Keratinocyte (primary cell): ENCODE measurements at regions not wholly inside any gene's neighbourhood (a gene's known extent, or its start where the extent isn't known, plus 50 kb on each side); places are given as distances from the start of the nearest gene placed in this dataset.

Source experiments
- DNase-seq: peaks from one replicate; pipeline ENCODE4 v3.0.0-alpha.2; 2011; ENCODE audit warnings: low read depth, missing footprints, low spot score
- FAIRE-seq: peaks from 2 replicates; lab custom pipeline; 2011; peaks lifted over from hg19 to GRCh38; lab: Jason Lieb, UNC
- H2AFZ ChIP-seq: 2 replicates; pipeline ENCODE4 v1.6.0; 2012; ENCODE audit warnings: low read length, control low read depth, inconsistent platforms; ENCODE audit not compliant: control insufficient read depth
- H3K27ac ChIP-seq: 2 replicates; pipeline ENCODE4 v1.5.1; 2011; ENCODE audit warnings: low read length; ENCODE audit not compliant: control insufficient read depth, insufficient read depth
- H3K27me3 ChIP-seq: 3 replicates; pipeline ENCODE4 v1.6.0; 2011; ENCODE audit warnings: low read length; ENCODE audit not compliant: control insufficient read depth, insufficient read depth; ENCODE audit errors: extremely low read depth
- H3K36me3 ChIP-seq, 2 experiments: 2 replicates in 1 of 2; 3 replicates in 1 of 2; pipeline ENCODE4 v1.5.1; 2011; ENCODE audit warnings: low read length in 2 of 2, mild to moderate bottlenecking in 1 of 2; ENCODE audit not compliant: control insufficient read depth in 2 of 2, insufficient read depth in 2 of 2; ENCODE audit errors: extremely low read depth in 1 of 2
- H3K4me1 ChIP-seq: 3 replicates; pipeline ENCODE4 v1.5.1; 2011; ENCODE audit warnings: low read length; ENCODE audit not compliant: control insufficient read depth, insufficient read depth; ENCODE audit errors: extremely low read depth
- H3K4me2 ChIP-seq: 3 replicates; pipeline ENCODE4 v1.6.0; 2011; ENCODE audit warnings: low read depth, low read length; ENCODE audit not compliant: control insufficient read depth, insufficient read depth; ENCODE audit errors: extremely low read depth
- H3K4me3 ChIP-seq, 3 experiments: fragments of 200-600 bp in 1 of 3; sonication (generic) in 1 of 3; 2 replicates in 2 of 3; 3 replicates in 1 of 3; pipeline ENCODE4 v1.5.1; 2011 to 2016; ENCODE audit warnings: low read length in 3 of 3, mild to moderate bottlenecking in 3 of 3, control low read depth in 2 of 3, inconsistent platforms in 1 of 3, low read depth in 1 of 3, mixed read lengths in 1 of 3, mixed run types in 1 of 3, moderate library complexity in 1 of 3; ENCODE audit not compliant: control insufficient read depth in 2 of 3, insufficient read depth in 2 of 3; ENCODE audit errors: extremely low read depth in 1 of 3
- H3K79me2 ChIP-seq: 2 replicates; pipeline ENCODE4 v1.6.0; 2012; ENCODE audit warnings: low read length; ENCODE audit not compliant: control insufficient read depth, insufficient read depth
- H3K9ac ChIP-seq: 3 replicates; pipeline ENCODE4 v1.6.0; 2011; ENCODE audit warnings: low read length; ENCODE audit not compliant: control insufficient read depth, insufficient read depth; ENCODE audit errors: extremely low read depth
- H3K9me1 ChIP-seq: 3 replicates; pipeline ENCODE4 v1.6.0; 2011; ENCODE audit warnings: low read length; ENCODE audit not compliant: control insufficient read depth, insufficient read depth; ENCODE audit errors: extremely low read depth
- H3K9me3 ChIP-seq: 2 replicates; pipeline ENCODE4 v1.5.1; 2012; ENCODE audit warnings: low read depth, low read length; ENCODE audit not compliant: control insufficient read depth
- H4K20me1 ChIP-seq: 3 replicates; pipeline ENCODE4 v1.6.0; 2011; ENCODE audit warnings: low read length; ENCODE audit not compliant: control insufficient read depth, insufficient read depth; ENCODE audit errors: extremely low read depth
- CTCF ChIP-seq, 3 experiments: IDR thresholded peaks in 1 of 3; conservative IDR thresholded peaks in 1 of 3; optimal IDR thresholded peaks in 1 of 3; 2 replicates in 2 of 3; 3 replicates in 1 of 3; pipeline versions ENCODE3 to v1.5.1; 2011; ENCODE audit warnings: low read length in 3 of 3, mild to moderate bottlenecking in 3 of 3, moderate library complexity in 2 of 3, control low read depth in 1 of 3, inconsistent platforms in 1 of 3; ENCODE audit not compliant: insufficient read depth in 2 of 3; ENCODE audit errors: extremely low read depth in 1 of 3
- EZH2 ChIP-seq: IDR thresholded peaks from one replicate; pipeline ENCODE4 v1.6.1; 2012; ENCODE audit warnings: inconsistent platforms, mild to moderate bottlenecking, low read length, moderate library complexity
- dilution Hi-C: fragments of 300-500 bp; cut with MboI; formaldehyde crosslinking; loops from one replicate; pipeline ENCODE4 v1.7.0; 2020; ENCODE audit warnings: low sequenced_read_pairs; ENCODE audit not compliant: extremely low pct_ligation_motif_present

GRCh38 chr4:104826171-104826570, 320.5 kb upstream of the TET2 start:
- TF ChIP-seq EZH2 (no peak), CTCF (optimal IDR thresholded peaks at IDR 0.05 in 1 of 3, IDR thresholded peaks at IDR 0.05 in 1 of 3, conservative IDR thresholded peaks at IDR 0.05 in 1 of 3; ENCODE audit: extremely low read depth in 1 of 3, insufficient read depth in 2 of 3, low read length in 3 of 3) (no peak)
- dilution Hi-C loops: no loop called here
- Histone ChIP-seq H3K79me2 (no peaks in the 10 kb centered on the region), H3K36me3 (no peaks in the 10 kb centered on the region), H4K20me1 (no peaks in the 10 kb centered on the region), H2AFZ (no peak overlapping the region), H3K27ac (no peak overlapping the region), H3K27me3 (no peaks in the 10 kb centered on the region), H3K9me3 (no peaks in the 10 kb centered on the region), H3K9me1 (no peaks in the 10 kb centered on the region), H3K4me3 (no peak overlapping the region), H3K4me2 (no peak overlapping the region), H3K4me1 (no peaks in the 10 kb centered on the region), H3K9ac (no peak overlapping the region)
- FAIRE-seq (no peak), DNase-seq (no peak)

- Histone ChIP-seq H3K79me2 (no peaks in the 10 kb centered on the region), H3K27ac (no peak overlapping the region), H3K9me1 (no peaks in the 10 kb centered on the region), H3K4me1 (no peaks in the 10 kb centered on the region), H3K27me3 (no peaks in the 10 kb centered on the region), H2AFZ (no peak overlapping the region), H3K36me3 (no peaks in the 10 kb centered on the region), H3K9ac (no peak overlapping the region), H4K20me1 (no peaks in the 10 kb centered on the region), H3K4me2 (no peak overlapping the region), H3K4me3 (no peak overlapping the region), H3K9me3 (no peaks in the 10 kb centered on the region)
- TF ChIP-seq CTCF (optimal IDR thresholded peaks at IDR 0.05 in 1 of 3, IDR thresholded peaks at IDR 0.05 in 1 of 3, conservative IDR thresholded peaks at IDR 0.05 in 1 of 3; ENCODE audit: extremely low read depth in 1 of 3, insufficient read depth in 2 of 3, low read length in 3 of 3): no peak
- TF ChIP-seq EZH2: no peak
- FAIRE-seq (no peak), DNase-seq (no peak)
- dilution Hi-C loops: no loop called here
Measured at GRCh38 chr4:104829761-104830160, 316.9 kb upstream of the TET2 start.
